Loucy (cell line): ENCODE measurements at regions not wholly inside any gene's neighbourhood (a gene's known extent, or its start where the extent isn't known, plus 50 kb on each side); places are given as distances from the start of the nearest gene placed in this dataset.

Experiments used
- CTCF ChIP-seq: fragments of 200-600 bp; sonication (generic); conservative IDR thresholded peaks from 2 replicates; pipeline ENCODE4 v1.5.1; 2014; ENCODE audit warnings: mild to moderate bottlenecking, antibody characterized with exemption, low read length
- EZH2phosphoT487 ChIP-seq: fragments of 200-600 bp; IDR thresholded peaks from 2 replicates; pipeline ENCODE4 v1.6.1; 2018; ENCODE audit warnings: antibody characterized with exemption, mild to moderate bottlenecking, moderate library complexity, borderline replicate concordance

GRCh38 chr20:12371990-12372389 lies 454.3 kb downstream of the BTBD3 start:
- TF ChIP-seq CTCF: no peak
- TF ChIP-seq EZH2phosphoT487: no peak
